ENCODE measurements at regions not wholly inside any gene's neighbourhood (a gene's known extent, or its start where the extent isn't known, plus 50 kb on each side); places are given as distances from the start of the nearest gene placed in this dataset.
A peak's percentile ranks its signal among the peaks of the same experiment; 100 is the strongest.

DNA sequence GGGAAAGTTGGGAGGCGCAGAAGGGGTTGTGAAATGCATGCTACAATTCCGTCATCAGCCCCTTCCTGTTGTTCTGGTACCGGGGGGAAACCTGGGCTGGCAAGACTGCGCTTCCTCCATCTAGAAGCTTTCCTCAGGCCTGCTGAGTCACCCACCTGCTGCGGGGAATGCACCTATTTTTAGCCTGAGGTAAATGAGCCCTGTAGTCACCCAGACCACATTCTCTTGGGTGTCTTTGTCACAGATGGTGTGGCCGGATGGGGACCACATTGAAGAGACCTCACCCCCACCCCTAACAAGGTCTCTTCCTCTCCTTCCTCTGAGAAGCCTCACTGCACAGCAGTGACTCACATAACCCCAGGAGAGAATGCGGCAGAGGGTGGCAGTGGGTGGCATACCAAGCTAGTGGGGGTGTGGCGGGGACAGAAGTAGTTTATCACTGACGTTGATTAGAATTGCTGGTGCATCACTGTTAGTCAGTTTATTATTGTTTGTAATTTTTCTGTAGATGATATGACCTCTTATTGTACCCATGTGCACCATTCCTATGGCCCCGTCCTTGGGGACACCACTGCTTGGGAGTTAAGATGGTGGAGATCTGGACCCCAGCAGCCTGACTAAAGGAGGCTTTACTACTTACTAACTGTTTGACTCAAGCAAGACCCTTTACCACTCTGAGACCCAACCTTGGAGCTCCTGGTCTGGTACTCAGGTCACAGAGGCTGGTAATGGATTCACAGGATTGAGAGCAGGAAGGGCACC lies 83.0 kb upstream of the DUSP5 start:
- DNase-seq (ENCODE audit: low spot score): peak; percentile 85

DNA sequence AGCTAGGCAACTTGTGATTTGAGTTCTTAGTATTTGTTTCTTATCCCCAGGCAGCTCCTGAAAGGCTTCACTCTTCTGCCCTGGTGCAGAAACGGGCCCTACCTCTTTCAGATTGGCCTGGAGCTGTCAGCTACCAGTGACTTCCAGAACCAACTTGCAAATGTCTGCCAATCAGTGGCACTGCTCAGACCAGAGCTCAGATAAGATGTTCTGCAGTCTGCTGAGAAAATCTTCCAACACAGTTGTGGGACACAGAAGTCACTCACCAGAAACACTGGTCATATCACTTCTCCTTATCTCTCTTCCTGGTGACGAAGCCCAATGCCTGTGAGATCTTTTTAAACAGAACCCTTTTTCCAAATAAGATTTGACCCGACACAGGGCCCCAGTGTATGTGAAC lies 81.9 kb upstream of the DUSP5 start:
- DNase-seq (ENCODE audit: low spot score): no peak

DNA sequence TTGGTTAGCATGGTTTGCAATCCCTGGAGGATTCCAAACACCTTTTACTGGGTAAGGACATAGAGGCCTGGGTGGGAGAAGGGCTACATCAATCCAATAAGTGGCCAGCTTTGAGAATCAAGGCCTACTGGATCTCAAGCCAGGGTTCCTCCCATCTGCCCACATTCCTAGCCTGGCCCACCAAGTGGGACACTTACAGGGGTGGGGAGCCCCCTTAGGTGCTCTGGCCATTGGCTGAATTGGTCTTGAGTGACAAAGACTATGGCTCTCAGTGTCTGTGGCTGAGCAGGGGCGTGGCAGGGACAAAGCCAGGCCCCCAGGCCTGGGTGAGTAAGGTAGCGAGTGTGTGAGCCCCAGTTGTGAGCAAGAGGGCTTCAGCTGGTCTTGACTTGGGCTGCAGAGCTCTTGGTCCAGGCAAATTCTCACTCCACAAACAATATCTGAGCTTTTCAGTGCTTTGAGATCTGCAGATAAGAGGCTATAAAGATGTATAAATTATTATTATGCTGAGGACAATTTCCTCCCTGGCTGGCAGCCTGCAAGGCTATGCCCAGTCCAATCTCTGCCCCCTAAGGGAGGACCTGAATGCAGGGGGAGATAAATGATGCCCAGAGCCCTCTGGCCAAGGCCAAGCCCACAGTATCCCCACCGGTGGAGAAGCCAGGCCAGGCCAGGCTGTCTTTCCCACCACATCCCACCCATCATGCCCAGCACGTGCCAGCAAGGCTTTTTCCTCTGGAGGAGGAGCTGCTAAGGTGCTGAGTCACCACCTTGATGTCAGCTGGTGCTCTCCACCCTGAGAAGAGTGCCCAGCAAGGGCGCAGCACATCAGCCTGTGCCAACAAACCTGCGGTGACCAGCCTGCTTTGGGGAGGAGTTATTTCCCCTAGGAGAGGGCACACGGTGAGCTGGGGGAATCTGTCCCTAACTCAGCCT lies 80.7 kb upstream of the DUSP5 start:
- DNase-seq (ENCODE audit: low spot score): peak; percentile 66

DNA sequence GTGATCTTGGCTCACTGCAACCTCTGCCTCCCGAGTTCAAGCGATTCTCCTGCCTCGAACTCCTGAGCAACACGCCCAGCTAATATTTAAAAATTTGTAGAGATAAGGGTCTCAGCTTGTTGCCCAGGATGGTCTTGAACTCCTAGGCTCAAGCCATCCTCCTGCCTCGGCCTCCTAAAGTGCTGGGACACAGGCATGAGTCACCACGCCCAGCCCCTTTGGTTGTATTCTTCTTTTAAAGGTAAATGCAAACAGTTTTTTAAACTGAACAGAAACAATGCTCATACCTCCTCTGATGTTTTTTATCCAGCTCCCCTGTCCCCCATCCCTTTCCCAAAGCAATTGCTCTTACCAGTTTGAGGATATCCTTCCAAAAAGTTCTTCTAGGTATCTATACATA lies 79.5 kb upstream of the DUSP5 start:
- no peak for DNase-seq (ENCODE audit: low spot score)

DNA sequence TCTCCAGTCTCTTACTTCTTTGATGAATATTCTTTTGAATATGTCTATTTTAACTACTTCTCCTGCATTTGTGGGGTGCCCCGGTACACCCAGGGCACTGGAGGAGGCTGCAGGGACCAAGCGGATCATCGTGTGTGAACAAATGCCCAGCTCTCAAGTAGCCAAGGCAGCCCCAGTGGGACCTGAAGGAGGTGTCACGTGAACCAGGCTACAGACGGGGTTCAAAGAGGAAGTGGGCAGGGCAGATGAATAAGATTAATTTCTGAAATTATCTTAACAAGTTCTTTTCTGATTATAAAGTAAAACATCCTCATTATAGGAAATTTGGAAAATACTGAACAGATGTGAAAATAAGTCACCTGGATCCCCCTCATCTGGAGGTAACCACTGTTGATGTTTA lies 78.4 kb upstream of the DUSP5 start:
- DNase-seq (ENCODE audit: low spot score): no peak

DNA sequence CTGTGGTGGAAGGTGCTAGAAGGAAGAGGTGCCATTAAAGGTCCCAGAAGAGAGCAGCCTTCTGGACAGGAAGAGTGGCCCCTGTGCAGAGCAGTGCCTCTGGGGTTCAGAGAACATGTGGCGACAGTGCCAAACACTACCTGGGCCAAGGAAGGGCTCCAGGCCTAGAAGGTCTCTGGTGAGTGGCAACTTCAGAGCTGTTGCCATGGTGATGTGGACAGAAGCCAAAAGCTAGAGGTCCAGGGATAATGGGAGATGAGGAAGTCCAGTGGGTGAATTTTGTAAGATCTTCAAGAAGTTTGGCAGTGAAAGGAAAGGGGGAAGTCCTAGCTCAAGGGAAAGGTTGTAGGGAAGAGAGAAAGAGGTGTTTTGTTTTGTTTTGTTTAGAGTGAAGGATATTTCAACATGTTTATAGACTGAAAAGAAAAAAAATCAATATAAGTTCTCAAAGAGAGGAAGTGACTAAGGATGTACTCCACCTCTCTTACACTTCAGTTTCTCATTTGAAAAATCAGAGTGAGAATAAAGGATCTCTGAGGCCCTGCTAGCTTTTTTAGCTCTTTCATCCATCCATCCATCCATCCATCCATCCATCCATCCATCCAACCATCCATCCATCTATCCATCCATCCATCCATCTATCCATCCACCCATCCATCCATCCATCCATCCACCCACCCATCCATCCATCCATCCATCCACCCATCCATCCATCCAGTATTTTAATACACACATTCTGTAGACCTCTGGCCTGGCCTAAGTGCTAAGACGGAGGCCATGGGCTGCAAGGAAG lies 77.1 kb upstream of the DUSP5 start:
- DNase-seq (ENCODE audit: low spot score): no peak

DNA sequence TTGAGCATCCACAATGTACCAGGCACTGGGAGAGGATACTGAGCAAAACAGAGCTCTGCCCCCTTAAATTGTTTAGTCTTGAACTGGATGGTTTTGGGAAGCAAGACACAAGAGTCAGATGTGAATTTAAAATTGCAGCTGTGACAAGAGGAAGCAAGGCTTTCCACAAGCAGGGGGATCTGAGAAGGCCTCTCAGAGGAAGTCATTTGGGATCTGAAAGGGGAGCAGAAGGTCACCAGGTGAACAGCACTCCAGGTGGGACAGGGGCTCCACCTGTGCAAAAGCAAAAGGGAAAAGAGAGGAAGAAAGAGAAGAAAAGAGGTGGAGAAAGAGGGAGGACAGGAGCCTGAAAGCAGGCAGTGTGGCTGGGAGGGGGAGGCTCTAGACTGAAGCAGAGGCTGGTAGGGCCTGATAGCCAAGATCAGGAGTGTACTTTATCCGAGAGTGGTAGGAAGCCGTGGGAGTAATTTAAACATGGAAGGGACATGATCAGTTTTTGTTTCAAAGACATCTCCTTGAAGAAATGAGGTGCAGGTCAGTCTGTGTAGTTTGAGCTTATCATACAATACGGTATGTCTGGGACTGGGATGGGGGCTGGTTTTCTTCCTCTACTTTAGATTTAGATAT lies 76.1 kb upstream of the DUSP5 start:
- DNase-seq (ENCODE audit: low spot score): no peak

DNA sequence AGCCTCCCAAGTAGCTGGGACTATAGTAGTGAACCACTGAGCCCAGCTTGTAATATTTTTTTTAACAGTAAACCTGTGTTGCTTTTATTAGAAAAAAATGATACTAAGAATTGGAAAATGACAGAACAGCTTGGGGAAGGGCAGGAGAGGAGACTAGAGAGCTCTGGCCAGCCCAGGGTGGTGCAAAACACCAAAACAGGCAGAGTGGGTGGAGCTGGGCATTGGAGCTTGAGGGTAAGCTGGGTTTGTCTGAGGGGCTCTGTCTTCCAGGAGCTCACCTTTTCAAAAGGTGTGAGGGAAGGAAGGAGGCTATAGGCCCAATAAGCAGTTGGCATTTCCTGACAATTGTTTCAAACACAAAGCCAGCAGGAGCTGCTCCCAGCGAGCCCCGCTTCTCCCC lies 75.2 kb upstream of the DUSP5 start:
- DNase-seq (ENCODE audit: low spot score): no peak

DNA sequence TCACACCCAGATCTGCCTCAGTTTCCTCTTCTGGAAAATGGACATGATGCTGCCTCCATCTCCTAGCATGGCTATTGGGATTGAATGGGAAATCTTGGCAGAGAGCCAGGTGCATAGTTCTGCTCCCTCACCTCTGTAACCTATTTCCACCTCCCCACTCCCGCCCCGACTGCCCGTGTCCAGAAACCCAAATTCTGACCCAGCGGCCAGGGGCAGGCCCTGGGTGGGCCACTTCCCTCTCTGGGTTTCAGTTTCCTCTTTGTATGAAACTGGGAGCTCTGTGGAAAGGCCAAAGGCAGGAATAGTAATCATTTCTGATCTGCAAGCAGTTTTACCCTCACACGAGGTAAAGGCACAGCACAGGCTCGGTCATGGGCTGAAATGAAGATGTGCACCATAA lies 74.1 kb upstream of the DUSP5 start:
- no peak for DNase-seq (ENCODE audit: low spot score)

DNA sequence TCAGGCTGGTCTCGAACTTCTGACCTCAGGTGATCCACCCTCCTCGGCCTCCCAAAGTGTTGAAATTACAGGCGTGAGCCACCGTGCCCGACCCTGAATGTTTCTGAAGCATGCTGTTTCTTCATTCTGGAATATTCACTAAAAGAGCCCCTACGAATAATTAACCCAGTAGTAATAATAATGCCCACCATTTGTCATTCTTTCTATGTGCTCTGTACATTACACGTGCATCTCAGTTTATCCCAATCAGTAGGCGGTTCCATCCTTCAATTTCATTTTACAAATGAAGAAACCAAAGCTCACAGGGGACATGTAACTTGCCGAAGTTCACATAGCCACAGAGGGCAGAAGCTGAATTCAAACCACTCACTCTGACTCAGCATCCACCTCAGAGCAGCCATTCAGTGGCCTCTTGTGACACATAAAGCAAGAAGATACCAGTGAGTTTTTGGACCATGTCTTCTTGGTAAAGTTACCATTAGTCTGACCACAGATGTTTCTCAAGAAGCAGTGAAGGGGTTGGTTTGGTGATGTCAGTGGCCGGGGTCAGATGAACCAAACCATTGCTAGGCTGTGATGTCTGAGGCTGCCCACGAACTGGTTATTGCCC lies 71.9 kb upstream of the DUSP5 start:
- DNase-seq (ENCODE audit: low spot score): no peak

DNA sequence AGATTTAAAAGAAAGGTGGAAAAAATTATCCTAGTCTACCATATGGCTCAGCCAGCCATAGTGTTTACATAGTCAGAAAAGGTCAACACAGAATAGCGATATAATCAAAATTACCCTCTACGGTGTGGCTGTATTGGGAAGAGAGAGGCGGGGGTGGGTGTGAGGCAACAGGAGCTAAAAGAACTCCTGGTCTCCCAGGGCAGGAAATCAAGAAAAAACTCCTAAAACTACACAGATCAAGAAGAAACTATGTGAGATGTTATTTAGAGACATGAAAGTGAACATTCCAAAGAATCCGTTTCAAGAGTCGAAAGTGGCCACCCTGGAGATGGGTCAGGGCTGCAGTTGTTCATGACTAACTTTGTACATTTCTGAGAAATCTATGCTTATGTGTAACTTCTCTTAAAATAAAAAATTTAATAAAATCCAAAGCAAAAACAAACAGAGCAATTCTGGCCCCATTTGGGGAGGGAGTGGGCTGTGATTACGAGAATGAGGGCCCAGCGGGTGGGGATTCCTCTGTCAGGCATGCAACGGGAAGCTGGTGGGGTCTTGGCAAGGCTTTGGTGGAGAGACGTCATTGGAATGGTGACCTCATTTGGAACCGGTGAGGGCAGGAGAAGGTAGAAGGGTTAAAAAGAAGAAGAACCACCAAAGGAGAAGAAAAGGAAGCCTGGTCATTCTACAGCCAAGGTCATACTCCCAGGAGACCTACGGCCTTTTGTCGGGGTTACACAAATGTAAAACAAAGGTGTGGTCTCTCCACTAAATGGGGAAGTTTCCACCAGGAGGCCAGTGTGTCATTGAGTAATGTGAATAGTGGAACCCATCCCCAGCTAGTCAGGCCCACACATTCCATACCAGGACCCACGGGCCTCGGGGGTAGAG lies 71.2 kb upstream of the DUSP5 start:
- DNase-seq (ENCODE audit: low spot score): no peak

DNA sequence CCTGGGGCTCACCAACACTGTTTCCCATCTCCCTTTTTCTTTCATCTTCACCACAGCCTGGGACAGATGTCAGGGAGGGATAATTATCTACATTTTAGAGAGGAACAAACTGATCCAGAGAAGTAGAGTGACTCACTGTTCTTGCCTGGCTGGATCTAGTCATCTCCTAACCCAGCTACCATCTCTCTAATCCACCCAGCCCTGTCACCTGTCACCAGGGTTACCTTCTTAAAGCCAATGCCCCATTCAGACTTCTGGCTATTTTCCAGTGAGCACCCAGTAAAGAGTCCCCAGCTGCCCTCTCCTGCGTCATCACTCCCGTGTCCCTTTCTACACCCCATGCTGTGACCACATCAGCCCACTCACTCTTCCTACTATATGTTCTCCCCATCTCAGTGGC lies 68.4 kb upstream of the DUSP5 start:
- DNase-seq (ENCODE audit: low spot score): no peak

DNA sequence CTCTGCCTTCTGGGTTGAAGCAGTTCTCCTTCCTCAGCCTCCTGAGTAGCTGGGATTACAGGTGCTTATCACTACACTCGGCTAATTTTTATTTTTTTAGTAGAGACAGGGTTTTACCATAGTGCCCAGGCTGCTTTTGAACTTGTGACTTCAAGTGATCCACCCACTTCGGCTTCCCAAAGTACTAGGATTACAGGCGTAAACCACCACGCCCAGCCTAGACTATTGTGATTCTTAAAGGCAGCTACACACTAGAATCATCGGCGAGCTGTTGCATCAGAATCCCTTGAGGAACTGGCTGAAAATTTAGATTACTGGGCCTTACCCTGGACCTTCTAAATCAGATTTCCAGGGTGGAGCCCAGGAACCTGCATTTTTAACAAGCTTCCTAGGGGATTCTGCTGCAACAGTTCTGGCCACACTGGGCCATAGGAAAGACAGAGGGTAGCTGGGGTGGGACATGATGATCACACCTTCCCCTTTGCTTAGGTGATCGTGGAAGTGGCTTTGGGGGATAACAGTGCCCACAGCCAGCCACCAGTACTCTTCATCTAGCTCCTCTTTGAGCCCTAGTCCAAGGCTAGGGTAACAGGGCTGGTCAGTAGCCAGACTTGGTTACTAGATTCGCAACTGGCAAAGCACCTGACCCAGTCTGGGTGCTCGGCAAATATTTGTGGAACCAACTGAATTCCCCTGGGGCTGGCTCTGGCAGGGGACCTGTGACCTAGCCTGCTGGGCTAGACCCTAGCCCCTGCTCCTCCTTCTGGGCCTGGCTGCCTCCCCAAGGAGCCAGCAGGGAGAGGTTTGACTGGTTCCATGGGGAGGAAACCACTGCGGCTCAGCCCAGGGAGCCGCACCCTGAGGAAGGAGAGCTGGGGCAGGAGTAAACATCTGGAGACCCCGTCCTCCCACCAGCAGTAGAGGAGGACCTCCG lies 67.1 kb upstream of the DUSP5 start:
- peak; percentile 40 for DNase-seq (ENCODE audit: low spot score)

DNA sequence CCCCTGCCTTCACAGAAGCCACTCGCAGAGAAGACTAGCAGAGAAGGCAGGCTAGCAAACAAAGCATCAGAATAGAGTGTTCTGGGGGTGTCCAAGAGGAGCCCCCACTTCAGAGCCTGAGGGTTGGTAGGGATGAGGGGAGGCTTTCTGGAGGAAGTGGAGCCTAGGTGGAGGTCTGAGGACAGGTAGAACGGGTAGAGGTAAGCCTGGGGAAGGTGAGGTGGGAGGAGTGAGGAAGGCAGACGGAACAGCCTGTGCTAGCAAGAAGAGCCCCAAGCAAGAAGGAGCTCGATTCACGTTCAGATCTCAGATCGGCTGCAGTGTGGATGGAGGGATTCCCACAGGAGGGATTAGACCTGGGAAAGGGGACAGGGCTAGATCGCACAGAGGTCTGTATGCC lies 66.0 kb upstream of the DUSP5 start:
- DNase-seq (ENCODE audit: low spot score): no peak

DNA sequence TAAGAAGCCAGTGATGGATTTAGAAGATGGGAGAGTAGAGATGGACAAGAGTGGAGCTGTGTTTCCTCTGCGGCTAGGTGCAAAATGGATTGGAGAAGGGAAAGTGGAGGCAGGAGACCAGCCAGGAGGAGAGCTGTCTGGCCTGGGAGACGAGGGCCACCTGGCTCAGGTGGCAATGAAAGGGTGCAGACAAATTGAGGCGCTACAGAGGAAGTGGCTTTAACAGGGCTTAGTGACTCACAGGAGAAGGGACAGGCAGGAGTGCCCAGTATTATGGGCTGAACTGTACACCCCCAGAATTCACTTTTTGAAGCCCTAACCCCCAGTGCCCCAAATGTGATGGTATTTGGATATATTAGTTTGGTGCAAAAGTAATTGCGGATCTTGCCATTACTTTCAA lies 65.6 kb upstream of the DUSP5 start:
- no peak for DNase-seq (ENCODE audit: low spot score)

DNA sequence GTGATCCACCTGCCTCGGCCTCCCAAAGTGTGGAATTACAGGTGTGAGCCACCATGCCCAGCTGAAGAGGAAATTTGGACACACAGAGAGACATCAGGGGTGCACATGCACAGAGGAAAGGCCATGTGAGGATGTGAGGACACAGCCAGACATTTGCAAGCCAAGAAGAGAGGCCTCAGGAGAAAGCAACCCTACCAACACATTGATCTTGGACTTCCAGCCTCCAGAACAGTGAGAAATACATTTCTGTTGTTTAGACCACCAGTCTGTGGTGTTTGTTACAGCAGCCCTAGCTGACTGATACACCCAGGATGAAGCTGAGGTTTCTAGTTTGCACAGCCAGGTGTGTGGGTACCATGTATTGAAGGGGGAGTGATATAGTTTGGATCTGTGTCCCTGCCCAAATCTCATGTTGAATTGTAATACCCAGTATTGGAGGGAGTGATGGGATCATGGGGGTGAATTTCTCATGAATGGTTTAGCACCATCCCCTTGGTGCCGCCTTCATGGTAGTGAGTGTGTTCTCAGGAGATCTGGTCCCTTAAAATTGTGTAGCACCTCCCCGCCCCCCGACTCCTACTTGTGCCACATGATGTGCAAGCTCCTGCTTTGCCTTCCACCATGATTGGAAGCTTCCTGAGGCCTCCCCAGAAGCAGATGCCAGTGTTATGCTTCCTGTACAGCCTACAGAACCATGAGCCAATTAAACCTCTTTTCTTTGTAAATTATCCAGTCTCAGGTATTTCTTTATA lies 64.7 kb upstream of the DUSP5 start:
- DNase-seq (ENCODE audit: low spot score): no peak

DNA sequence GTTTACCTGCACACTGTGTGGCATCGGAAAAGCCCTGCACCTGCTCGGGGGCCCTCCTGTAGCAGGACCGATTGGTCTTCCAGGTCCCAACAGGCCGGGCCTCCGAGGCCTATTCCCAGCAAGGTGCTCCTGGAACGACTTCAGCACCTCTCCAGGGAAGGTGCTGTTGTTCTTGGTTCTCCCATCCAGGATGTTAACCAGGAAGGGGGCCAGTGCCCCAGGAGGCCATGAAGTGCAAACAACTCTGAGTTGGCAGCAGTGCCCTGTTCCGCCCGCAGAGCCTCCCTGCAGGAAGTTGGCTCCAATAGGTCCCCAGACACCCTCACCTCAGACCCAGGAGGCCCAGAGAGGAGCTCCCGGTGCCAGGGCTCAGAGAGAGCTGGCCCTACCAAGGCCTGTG lies 64.0 kb upstream of the DUSP5 start:
- DNase-seq (ENCODE audit: low spot score): no peak

DNA sequence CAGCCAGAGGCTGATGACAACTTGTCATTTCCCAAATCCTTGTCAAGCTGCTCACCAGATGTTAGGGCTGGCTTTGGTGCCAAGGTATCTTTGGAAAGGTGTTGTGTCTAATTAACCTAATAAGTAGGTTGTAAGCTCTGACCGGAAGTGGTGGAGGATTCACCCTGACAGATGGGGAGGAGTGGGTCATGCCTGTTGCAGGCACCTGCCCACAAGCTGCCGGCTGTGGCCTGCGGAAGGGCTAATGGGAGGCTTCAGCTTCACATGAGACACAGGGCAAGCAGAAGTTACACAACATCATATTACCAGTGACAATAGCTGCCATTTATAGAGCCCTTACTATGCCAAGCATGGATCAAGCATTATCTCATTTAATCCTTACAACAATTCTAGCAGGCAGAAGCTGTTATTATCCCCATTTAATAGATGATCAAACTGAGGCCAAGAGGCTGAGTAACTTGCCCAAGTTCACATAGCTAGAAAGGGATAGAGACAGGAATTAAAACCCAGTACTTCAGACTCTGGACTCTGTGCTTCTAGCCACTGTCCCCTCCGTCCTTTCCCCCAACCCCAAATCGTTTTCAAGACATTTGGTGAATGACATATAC lies 63.1 kb upstream of the DUSP5 start:
- DNase-seq (ENCODE audit: low spot score): no peak

Measured in LoVo (cell line).